Upper lobe of left lung (tissue), 6 donors: ENCODE measurements at regions not wholly inside any gene's neighbourhood (a gene's known extent, or its start where the extent isn't known, plus 50 kb on each side); places are given as distances from the start of the nearest gene placed in this dataset.

Experiments
- ATAC-seq, 2 donors: fragments of 200-7000 bp; cut with Tn5 transposase; one replicate each; pipeline ENCODE4 v1.9.1; 2022; ENCODE audit warnings: mild to moderate bottlenecking in 2 of 2, moderate library complexity in 2 of 2; ENCODE audit not compliant: low FRiP score in 2 of 2
- DNase-seq, 2 donors: peaks; one replicate each; pipeline ENCODE4 v3.0.0-alpha.2; 2019 to 2020
- H3K27ac ChIP-seq, 4 donors: fragments of 200-600 bp; sonication (generic); one replicate each; pipeline ENCODE4 v1.5.1; 2016 to 2019
- H3K27me3 ChIP-seq, 4 donors: fragments of 200-600 bp; sonication (generic); one replicate each; pipeline ENCODE4 v1.5.1; 2017 to 2019
- H3K36me3 ChIP-seq, 4 donors: fragments of 200-600 bp; sonication (generic); one replicate each; pipeline ENCODE4 v1.5.1; 2016 to 2019
- H3K4me1 ChIP-seq, 4 donors: fragments of 200-600 bp; sonication (generic); one replicate each; pipeline ENCODE4 v1.5.1; 2018 to 2019
- H3K4me3 ChIP-seq, 4 donors: fragments of 200-600 bp; sonication (generic); one replicate each; pipeline ENCODE4 v1.5.1; 2017 to 2019; ENCODE audit warnings: mild to moderate bottlenecking in 2 of 4, moderate library complexity in 1 of 4
- H3K9me3 ChIP-seq, 4 donors: fragments of 200-600 bp; sonication (generic); one replicate each; pipeline ENCODE4 v1.5.1; 2018 to 2019
- EP300 ChIP-seq, 4 donors: sonication (generic); formaldehyde crosslinking; IDR thresholded peaks; one replicate each; pipeline ENCODE4 v1.5.1; 2017; ENCODE audit warnings: antibody characterized with exemption in 4 of 4, control low read depth in 2 of 4
- POLR2A ChIP-seq, 4 donors: fragments of 450-650 bp; IDR thresholded peaks; one replicate each; pipeline ENCODE4 v1.5.1; 2016 to 2017; ENCODE audit warnings: antibody characterized with exemption in 4 of 4, mild to moderate bottlenecking in 2 of 4
- POLR2AphosphoS5 ChIP-seq, 2 donors: sonication (generic); formaldehyde crosslinking; IDR thresholded peaks; one replicate each; pipeline ENCODE4 v1.5.1; 2017; ENCODE audit warnings: antibody characterized with exemption in 2 of 2
- WGBS, 2 donors: methylation state at CpG; one replicate each; pipeline ENCODE4 v1.1.5; 2017 to 2018; 5-methylcytosine and 5-hydroxymethylcytosine counted together
- TF ChIP-seq, protein P1 (sequence below), 6 experiments: fragments of 450-650 bp in 4 of 6; fragments of 200-600 bp in 2 of 6; sonication (generic) in 2 of 6; IDR thresholded peaks; one replicate each; pipeline ENCODE4 v1.5.1; 2016 to 2019; ENCODE audit warnings: antibody characterized with exemption in 6 of 6
- donor health status: DM: no; HTN: no; CAD: no; lungs with moderate emphysema.
- donor health status: DM: no; HTN: yes; CAD: no; lungs with severe emphysema.

GRCh38 chr4:138428611-138429010, 186.5 kb upstream of the SLC7A11 start:
- no peak overlapping the region for H3K4me3 ChIP-seq
- no peaks in the 10 kb centered on the region for H3K36me3 ChIP-seq
- TF ChIP-seq POLR2AphosphoS5 (IDR thresholded peaks at IDR 0.05): no peak
- no peak for TF ChIP-seq POLR2A (IDR thresholded peaks at IDR 0.05)
- TF ChIP-seq, protein P1, sequence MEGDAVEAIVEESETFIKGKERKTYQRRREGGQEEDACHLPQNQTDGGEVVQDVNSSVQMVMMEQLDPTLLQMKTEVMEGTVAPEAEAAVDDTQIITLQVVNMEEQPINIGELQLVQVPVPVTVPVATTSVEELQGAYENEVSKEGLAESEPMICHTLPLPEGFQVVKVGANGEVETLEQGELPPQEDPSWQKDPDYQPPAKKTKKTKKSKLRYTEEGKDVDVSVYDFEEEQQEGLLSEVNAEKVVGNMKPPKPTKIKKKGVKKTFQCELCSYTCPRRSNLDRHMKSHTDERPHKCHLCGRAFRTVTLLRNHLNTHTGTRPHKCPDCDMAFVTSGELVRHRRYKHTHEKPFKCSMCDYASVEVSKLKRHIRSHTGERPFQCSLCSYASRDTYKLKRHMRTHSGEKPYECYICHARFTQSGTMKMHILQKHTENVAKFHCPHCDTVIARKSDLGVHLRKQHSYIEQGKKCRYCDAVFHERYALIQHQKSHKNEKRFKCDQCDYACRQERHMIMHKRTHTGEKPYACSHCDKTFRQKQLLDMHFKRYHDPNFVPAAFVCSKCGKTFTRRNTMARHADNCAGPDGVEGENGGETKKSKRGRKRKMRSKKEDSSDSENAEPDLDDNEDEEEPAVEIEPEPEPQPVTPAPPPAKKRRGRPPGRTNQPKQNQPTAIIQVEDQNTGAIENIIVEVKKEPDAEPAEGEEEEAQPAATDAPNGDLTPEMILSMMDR (IDR thresholded peaks at IDR 0.05): no peak
- TF ChIP-seq EP300 (IDR thresholded peaks at IDR 0.05): no peak
- no peaks in the 10 kb centered on the region for H3K27me3 ChIP-seq
- H3K9me3 ChIP-seq: peaks cover 0 to 7% (median 0%) of the 10 kb centered on the region in 4 donors
- ATAC-seq (no peak), DNase-seq (no peak)
- no peaks in the 10 kb centered on the region for H3K4me1 ChIP-seq
- no peak overlapping the region for H3K27ac ChIP-seq
- 87 to 88% methylated on average over 4 of the region's 4 CpGs for WGBS, 2 donors

DNA sequence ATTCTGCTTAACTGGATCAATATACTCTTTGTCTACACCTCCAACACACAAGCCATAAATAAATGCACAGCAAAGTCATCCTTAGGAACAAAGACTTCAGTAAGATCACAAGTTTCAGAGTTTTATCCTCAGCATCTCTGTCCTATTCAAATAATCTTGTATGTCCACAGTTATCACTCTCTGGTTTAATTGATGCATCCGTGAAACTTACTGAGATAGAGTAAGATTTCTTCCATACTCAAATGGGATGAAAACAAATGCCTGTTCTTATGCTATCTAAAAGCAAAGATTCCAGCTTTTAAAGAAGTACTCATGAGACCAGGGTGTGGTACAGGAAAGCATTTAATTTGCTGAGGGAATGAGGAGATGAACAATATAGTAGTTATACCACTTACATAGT, 184.6 kb upstream of the SLC7A11 start:
- no peaks in the 10 kb centered on the region for H3K27me3 ChIP-seq

DNA sequence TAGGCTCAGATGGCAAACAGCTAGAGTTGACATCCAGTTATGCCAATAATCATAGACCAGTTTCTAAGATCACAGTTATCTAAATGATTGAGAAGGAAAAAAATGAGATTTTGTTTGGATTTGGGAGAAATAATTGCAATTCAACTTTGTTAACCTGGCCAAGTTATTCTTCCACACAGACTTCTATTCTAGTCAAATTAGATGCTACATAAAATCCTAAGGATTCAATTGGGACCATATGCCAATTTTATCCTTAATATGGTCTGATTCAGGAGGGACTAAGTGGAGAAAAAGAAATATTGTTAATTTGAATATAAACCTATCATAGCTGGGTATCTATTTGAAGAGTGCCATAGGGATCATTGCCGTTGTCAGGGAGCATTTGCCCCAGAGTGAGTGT, 178.3 kb upstream of the SLC7A11 start:
- H3K27me3 ChIP-seq: no peaks in the 10 kb centered on the region
- DNase-seq (no peak), ATAC-seq (no peak)
- H3K27ac ChIP-seq: no peak overlapping the region
- no peak for TF ChIP-seq POLR2A (IDR thresholded peaks at IDR 0.05)
- no peak overlapping the region for H3K4me3 ChIP-seq
- WGBS, 2 donors: 93% methylated on average over 1 of the region's 1 CpG
- no peaks in the 10 kb centered on the region for H3K36me3 ChIP-seq
- H3K4me1 ChIP-seq: no peaks in the 10 kb centered on the region
- H3K9me3 ChIP-seq: no peaks in the 10 kb centered on the region

More for the DNA sequence above, 184.6 kb upstream of the SLC7A11 start:
- no peaks in the 10 kb centered on the region for H3K36me3 ChIP-seq
- no peaks in the 10 kb centered on the region for H3K4me1 ChIP-seq
- TF ChIP-seq POLR2AphosphoS5 (IDR thresholded peaks at IDR 0.05): no peak
- TF ChIP-seq, protein P1 (IDR thresholded peaks at IDR 0.05): no peak
- no peak for TF ChIP-seq POLR2A (IDR thresholded peaks at IDR 0.05)
- TF ChIP-seq EP300 (IDR thresholded peaks at IDR 0.05): no peak
- H3K4me3 ChIP-seq: no peak overlapping the region
- 86% methylated on average over 1 of the region's 1 CpG for WGBS, 2 donors
- H3K9me3 ChIP-seq: no peaks in the 10 kb centered on the region
- no peak overlapping the region for H3K27ac ChIP-seq
- ATAC-seq (no peak), DNase-seq (no peak)

DNA sequence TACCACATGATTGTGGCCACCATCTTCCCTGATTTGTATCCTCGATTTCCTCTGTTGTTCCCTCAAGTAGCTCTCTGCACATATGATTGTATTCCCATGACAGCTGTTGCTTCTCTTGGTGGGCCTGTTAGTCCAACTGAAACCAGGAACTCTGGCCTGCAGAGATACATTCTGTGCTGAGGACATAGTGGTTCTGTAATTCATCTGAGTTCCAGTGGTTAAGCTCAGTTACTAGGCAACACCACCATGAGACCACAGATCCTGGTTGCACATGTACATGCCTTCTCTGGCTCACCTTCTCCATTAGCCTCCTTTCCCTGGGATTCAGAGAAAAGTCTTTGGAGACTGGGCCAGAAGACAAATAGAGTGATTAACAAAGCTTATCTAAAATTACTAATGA, 172.1 kb upstream of the SLC7A11 start:
- Histone ChIP-seq H3K9me3 (no peaks in the 10 kb centered on the region), H3K27ac (no peak overlapping the region), H3K4me3 (no peak overlapping the region), H3K27me3 (no peaks in the 10 kb centered on the region), H3K4me1 (peaks cover 0 to 4% (median 0%) of the 10 kb centered on the region in 4 donors), H3K36me3 (no peaks in the 10 kb centered on the region)
- ATAC-seq: no peak
- DNase-seq: no peak
- whole genome bisulfite sequencing, 2 donors: 79 to 92% methylated on average over 1 of the region's 1 CpG
- no peak for TF ChIP-seq POLR2A (IDR thresholded peaks at IDR 0.05)
- TF ChIP-seq, protein P1 (IDR thresholded peaks at IDR 0.05): no peak
- TF ChIP-seq EP300 (IDR thresholded peaks at IDR 0.05): no peak
- no peak for TF ChIP-seq POLR2AphosphoS5 (IDR thresholded peaks at IDR 0.05)

GRCh38 chr4:138413273-138413672, 171.1 kb upstream of the SLC7A11 start:
- ATAC-seq (no peak), DNase-seq (no peak)
- Histone ChIP-seq H3K36me3 (no peaks in the 10 kb centered on the region), H3K4me1 (peaks cover 0 to 4% (median 0%) of the 10 kb centered on the region in 4 donors), H3K27ac (no peak overlapping the region), H3K27me3 (no peaks in the 10 kb centered on the region), H3K9me3 (no peaks in the 10 kb centered on the region), H3K4me3 (no peak overlapping the region)
- WGBS, 2 donors: 32 to 39% methylated on average over 1 of the region's 1 CpG
- TF ChIP-seq EP300 (IDR thresholded peaks at IDR 0.05) (no peak), POLR2AphosphoS5 (IDR thresholded peaks at IDR 0.05) (no peak), POLR2A (IDR thresholded peaks at IDR 0.05) (no peak)
- TF ChIP-seq, protein P1 (IDR thresholded peaks at IDR 0.05): no peak
